HUES48 (cell line): ENCODE measurements at regions not wholly inside any gene's neighbourhood (a gene's known extent, or its start where the extent isn't known, plus 50 kb on each side); places are given as distances from the start of the nearest gene placed in this dataset.

Experiments
- H3K27ac ChIP-seq: one replicate; pipeline ENCODE4 v1.7.0; 2013; ENCODE audit warnings: low read depth, low read length, inconsistent platforms
- H3K27me3 ChIP-seq: 2 replicates; pipeline ENCODE4 v1.6.1; 2013; ENCODE audit warnings: mild to moderate bottlenecking, low read length; ENCODE audit not compliant: control insufficient read depth, insufficient read depth
- H3K36me3 ChIP-seq: 2 replicates; pipeline ENCODE4 v1.6.1; 2013; ENCODE audit warnings: low read length; ENCODE audit not compliant: control insufficient read depth, insufficient read depth
- H3K4me1 ChIP-seq: 2 replicates; pipeline ENCODE4 v1.6.1; 2013; ENCODE audit warnings: mild to moderate bottlenecking, low read length; ENCODE audit not compliant: control insufficient read depth, insufficient read depth
- H3K4me3 ChIP-seq: 2 replicates; pipeline ENCODE4 v1.5.1; 2013; ENCODE audit warnings: mild to moderate bottlenecking, low read depth, low read length
- H3K9ac ChIP-seq: 2 replicates; pipeline ENCODE4 v1.6.1; 2013; ENCODE audit warnings: mild to moderate bottlenecking, low read depth, low read length, moderate library complexity
- H3K9me3 ChIP-seq: 2 replicates; pipeline ENCODE4 v1.6.1; 2013; ENCODE audit warnings: low read length; ENCODE audit not compliant: control insufficient read depth, insufficient read depth

DNA sequence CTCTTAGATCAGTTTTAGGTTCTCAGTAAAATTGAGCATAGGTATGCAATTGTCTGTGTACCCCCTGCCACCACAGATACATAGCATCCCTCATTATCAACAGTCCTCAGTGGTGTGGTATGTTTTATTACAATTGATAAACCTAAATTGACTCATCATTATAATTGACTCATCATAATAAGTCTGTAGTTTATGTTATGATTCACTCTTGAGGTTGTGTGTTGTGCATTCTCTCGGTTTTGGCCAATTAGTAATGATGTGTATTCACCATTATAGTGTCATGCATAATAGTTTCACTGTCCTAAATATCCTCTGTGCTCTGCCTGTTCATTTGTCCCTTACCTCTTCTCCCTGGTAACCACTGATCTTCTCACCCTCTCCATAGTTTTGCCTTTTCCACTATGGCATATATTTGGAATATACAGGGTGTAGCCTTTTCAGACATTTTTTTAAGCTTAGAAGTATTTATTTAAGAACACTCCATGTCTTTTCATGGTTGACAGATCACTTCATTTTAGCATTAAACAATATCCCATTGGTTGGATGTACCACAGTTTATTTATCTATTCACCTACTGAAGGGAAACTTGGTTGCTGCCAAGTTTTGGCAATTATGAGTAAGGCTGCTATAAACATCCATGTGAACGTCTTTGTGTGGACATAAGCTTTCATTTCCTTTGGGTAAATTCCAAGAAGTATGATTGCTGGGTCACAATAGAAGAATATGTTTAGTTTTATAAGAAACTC lies 1620.6 kb upstream of the MIR17HG start:
- Histone ChIP-seq H3K27ac (no peak overlapping the region), H3K4me1 (no peaks in the 10 kb centered on the region), H3K9me3 (no peaks in the 10 kb centered on the region), H3K4me3 (no peak overlapping the region), H3K36me3 (no peaks in the 10 kb centered on the region), H3K27me3 (no peaks in the 10 kb centered on the region), H3K9ac (no peak overlapping the region)

DNA sequence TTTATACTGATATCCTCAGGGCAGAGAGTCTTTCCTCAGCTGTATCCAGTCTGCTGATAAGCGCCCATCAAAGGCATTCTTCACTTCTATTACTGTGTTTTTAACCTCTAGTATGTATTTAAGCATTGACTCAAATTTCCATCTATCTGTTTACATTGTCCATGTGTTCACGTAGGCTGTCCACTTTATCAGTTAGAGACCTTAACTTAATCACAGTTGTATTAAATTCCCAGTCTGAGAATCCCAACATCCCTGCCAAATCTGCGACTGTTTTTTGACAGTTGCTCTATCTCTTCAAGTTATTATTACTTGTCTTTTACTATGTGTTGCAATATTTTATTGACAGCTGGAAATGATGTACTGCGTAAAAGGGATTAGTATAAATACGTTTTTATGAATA lies 1613.7 kb upstream of the MIR17HG start:
- H3K36me3 ChIP-seq = no peaks in the 10 kb centered on the region

DNA sequence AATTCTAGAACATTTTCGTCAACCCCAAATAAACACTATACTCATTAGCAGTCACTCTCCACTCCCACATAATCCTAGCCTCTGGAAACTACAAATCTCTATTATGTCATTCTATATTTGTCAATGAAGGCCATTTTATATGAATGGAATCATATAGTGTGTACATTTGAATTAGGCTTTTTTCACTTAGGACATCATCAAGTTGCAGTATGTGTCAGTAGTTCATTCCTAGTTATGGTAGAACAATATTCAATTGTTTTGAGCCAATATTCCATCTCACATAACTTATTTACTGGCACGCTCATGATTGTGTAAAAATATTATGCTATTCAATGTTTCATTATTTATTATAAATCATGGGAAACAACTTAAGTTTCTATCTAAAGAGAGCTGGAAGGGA lies 1610.4 kb upstream of the MIR17HG start:
- no peaks in the 10 kb centered on the region for H3K36me3 ChIP-seq
- H3K9me3 ChIP-seq = no peaks in the 10 kb centered on the region
- H3K27ac ChIP-seq = no peak overlapping the region
- H3K4me1 ChIP-seq = peaks cover 7% of the 10 kb centered on the region; the same call in 1 of the 2 replicates
- no peaks in the 10 kb centered on the region for H3K27me3 ChIP-seq
- no peak overlapping the region for H3K9ac ChIP-seq
- H3K4me3 ChIP-seq = no peak overlapping the region

More for the DNA sequence above, 1613.7 kb upstream of the MIR17HG start:
- Histone ChIP-seq H3K9ac (no peak overlapping the region), H3K4me3 (no peak overlapping the region), H3K27ac (no peak overlapping the region), H3K9me3 (no peaks in the 10 kb centered on the region), H3K27me3 (no peaks in the 10 kb centered on the region), H3K4me1 (peaks cover 7% of the 10 kb centered on the region; the same call in 1 of the 2 replicates)

- Histone ChIP-seq H3K27ac (no peak overlapping the region), H3K9ac (no peak overlapping the region)
Observed at GRCh38 chr13:89738072-89738471, 1609.4 kb upstream of the MIR17HG start.

DNA sequence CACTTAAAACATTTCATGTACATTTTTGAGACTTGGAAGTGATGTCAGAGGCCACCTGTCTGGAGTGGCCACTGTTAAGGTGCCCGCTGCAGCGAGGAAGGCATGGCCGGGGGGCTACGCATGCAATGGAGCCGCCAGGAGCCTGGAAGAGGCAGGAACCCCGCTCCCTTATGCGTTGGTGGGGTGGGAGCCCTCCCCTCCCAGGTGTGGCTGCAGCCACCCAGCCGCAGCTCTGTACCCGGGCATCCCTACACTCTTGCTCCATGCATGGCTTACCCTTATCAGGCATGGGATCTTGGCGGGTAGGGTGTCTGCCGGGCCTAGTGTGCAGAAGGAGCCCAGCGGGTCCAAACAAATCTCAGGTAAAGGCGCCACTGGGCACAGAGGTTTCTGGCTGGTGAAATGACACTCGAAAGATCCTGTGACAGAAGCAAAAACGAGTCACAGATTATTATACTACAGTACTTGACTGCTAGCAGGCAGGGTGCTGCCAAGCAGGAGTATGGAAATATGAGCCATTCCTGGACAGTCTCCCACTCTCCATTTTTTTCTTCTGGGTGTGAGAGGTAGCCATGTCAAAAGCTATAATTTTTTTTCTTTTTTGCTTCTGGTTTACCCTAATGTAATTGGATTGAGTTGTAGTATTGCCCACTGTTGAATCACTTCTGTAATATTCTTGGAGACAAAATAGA lies 1606.3 kb upstream of the MIR17HG start:
- H3K27me3 ChIP-seq = no peaks in the 10 kb centered on the region

More at GRCh38 chr13:89738072-89738471, 1609.4 kb upstream of the MIR17HG start:
- Histone ChIP-seq H3K4me3 (no peak overlapping the region), H3K9me3 (no peaks in the 10 kb centered on the region), H3K4me1 (peaks cover 7% of the 10 kb centered on the region; the same call in 1 of the 2 replicates), H3K27me3 (no peaks in the 10 kb centered on the region), H3K36me3 (no peaks in the 10 kb centered on the region)

DNA sequence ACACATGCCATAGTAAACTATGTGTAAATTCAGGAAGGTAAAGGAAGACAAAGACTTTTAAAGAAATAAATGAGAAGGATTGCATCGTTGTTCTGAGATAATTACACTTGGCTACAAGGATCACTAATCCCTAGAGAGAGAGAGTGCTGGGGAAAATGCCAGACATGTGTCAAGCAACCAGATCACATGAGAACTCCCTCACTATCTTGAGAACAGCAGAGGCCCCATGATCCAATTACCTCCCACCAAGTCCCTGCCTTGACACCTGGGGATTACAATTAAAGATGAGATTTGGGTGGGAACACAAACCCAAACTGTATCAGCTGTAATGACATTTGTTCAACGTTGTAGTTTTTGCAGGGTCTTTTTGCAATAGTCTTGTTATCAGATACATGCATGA lies 1600.9 kb upstream of the MIR17HG start:
- Histone ChIP-seq H3K27ac (no peak overlapping the region), H3K9me3 (no peaks in the 10 kb centered on the region), H3K9ac (no peak overlapping the region; the same call in 1 of the 2 replicates), H3K4me1 (peaks cover 10% of the 10 kb centered on the region), H3K27me3 (no peaks in the 10 kb centered on the region), H3K4me3 (no peak overlapping the region), H3K36me3 (no peaks in the 10 kb centered on the region)

More for the DNA sequence above, 1606.3 kb upstream of the MIR17HG start:
- Histone ChIP-seq H3K36me3 (no peaks in the 10 kb centered on the region), H3K27ac (no peak overlapping the region), H3K4me1 (peaks cover 9% of the 10 kb centered on the region), H3K9me3 (no peaks in the 10 kb centered on the region), H3K4me3 (no peak overlapping the region), H3K9ac (no peak overlapping the region)

DNA sequence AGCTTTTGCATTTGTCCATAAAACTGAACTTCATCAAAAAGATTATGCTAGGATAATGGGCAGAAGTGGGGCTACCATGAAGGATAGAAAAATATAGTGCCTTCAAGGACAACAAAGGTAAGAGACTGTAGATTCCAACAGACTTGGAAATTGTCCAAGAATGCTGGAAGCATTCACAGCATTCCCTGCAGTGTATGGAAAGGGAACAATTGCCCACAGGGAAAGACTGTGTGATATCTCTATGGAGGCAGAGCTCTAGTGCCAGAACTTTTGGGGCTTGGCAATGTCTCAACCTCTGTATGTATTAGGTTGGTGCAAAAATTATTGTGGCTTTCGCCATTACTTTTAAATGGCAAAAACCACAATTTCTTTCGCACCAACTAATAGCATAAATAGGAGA lies 1598.8 kb upstream of the MIR17HG start:
- Histone ChIP-seq H3K9ac (no peak overlapping the region), H3K4me3 (no peak overlapping the region), H3K27ac (no peak overlapping the region), H3K27me3 (no peaks in the 10 kb centered on the region), H3K4me1 (peaks cover 10% of the 10 kb centered on the region), H3K9me3 (no peaks in the 10 kb centered on the region), H3K36me3 (no peaks in the 10 kb centered on the region)

DNA sequence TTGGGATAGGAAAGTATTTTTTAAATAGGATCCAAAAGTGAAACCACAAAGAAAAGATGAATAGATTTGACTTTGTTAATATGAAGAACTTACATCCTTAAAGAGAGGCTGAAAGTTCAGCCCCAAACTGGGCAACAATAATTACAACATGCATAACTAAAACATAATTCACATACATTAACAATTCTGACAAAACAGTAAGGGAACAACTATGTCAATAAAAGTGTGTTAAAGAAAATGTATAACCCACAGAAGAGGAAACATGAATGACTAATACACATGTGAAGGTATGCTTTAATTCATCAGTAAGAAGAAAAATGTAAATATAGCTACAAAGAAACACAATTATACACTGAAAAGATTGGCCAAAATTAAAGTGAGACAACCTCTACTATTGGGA lies 1597.6 kb upstream of the MIR17HG start:
- Histone ChIP-seq H3K4me3 (no peak overlapping the region), H3K27me3 (no peaks in the 10 kb centered on the region), H3K9ac (no peak overlapping the region), H3K9me3 (no peaks in the 10 kb centered on the region; the same call in 1 of the 2 replicates), H3K27ac (no peak overlapping the region), H3K4me1 (peaks cover 10% of the 10 kb centered on the region), H3K36me3 (no peaks in the 10 kb centered on the region)

GRCh38 chr13:89750371-89750770 lies 1597.1 kb upstream of the MIR17HG start:
- no peaks in the 10 kb centered on the region for H3K27me3 ChIP-seq
- H3K9me3 ChIP-seq = no peaks in the 10 kb centered on the region; the same call in 1 of the 2 replicates
- peaks cover 10% of the 10 kb centered on the region for H3K4me1 ChIP-seq
- H3K27ac ChIP-seq = no peak overlapping the region
- H3K36me3 ChIP-seq = no peaks in the 10 kb centered on the region
- H3K4me3 ChIP-seq = no peak overlapping the region
- H3K9ac ChIP-seq = no peak overlapping the region

DNA sequence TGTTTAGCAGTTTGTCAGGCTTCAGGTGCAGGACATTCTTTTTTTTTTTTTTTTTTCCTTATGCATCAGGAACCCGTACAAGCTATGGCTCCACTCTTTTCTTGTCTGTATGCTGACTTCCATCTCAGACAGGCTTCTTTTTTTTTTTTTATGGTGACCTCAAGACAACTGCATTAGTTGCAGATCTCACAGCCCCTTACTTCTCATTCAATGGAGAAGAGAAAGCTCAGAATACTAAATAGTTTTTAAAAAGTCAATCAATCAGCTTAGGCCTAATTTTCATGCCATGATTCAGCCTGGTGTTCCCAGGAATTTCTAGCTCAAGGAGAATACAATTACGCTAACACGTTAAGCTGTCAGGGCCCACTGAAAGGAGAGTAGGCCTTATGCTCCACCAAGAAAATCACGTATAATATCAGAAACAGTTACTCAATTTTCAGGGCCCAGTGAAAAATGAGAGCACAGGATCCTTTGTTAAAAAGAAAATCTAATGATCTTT lies 1596.0 kb upstream of the MIR17HG start:
- H3K36me3 ChIP-seq = no peaks in the 10 kb centered on the region
- no peak overlapping the region for H3K4me3 ChIP-seq
- H3K4me1 ChIP-seq = peaks cover 4% of the 10 kb centered on the region
- H3K9me3 ChIP-seq = peaks cover 10% of the 10 kb centered on the region
- no peak overlapping the region for H3K27ac ChIP-seq
- no peak overlapping the region for H3K9ac ChIP-seq
- no peaks in the 10 kb centered on the region for H3K27me3 ChIP-seq

GRCh38 chr13:89752394-89752793 lies 1595.1 kb upstream of the MIR17HG start:
- H3K27ac ChIP-seq = no peak overlapping the region
- H3K36me3 ChIP-seq = no peaks in the 10 kb centered on the region
- H3K4me1 ChIP-seq = no peaks in the 10 kb centered on the region
- no peak overlapping the region for H3K9ac ChIP-seq
- no peaks in the 10 kb centered on the region for H3K27me3 ChIP-seq
- no peak overlapping the region for H3K4me3 ChIP-seq
- peaks cover 15% of the 10 kb centered on the region for H3K9me3 ChIP-seq
